ENCODE measurements at regions not wholly inside any gene's neighbourhood (a gene's known extent, or its start where the extent isn't known, plus 50 kb on each side); places are given as distances from the start of the nearest gene placed in this dataset.

- Mint-ChIP-seq H3K27me3 (no peaks in the 10 kb centered on the region), H3K4me3 (no peak overlapping the region), H3K27ac (no peak overlapping the region), H3K9me3 (peaks cover 5 to 8% (median 8%) of the 10 kb centered on the region in 3 donors), H3K4me1 (peaks cover 0 to 2% (median 0%) of the 10 kb centered on the region in 3 donors), H3K36me3 (no peaks in the 10 kb centered on the region)
Observed at GRCh38 chrX:10929747-10930146, 181.4 kb upstream of the HCCS start.

- no peaks in the 10 kb centered on the region for H3K36me3 Mint-ChIP-seq
- H3K27ac Mint-ChIP-seq, result no peak overlapping the region
- peaks cover 4 to 5% (median 4%) of the 10 kb centered on the region in 3 donors for H3K9me3 Mint-ChIP-seq
- no peaks in the 10 kb centered on the region for H3K27me3 Mint-ChIP-seq
- no peak overlapping the region for H3K4me3 Mint-ChIP-seq
- peaks cover 0 to 2% (median 0%) of the 10 kb centered on the region in 3 donors for H3K4me1 Mint-ChIP-seq
Observed at GRCh38 chrX:10930151-10930550, 181.0 kb upstream of the HCCS start.

- Mint-ChIP-seq H3K27ac (no peak overlapping the region), H3K4me1 (peaks cover 0 to 2% (median 0%) of the 10 kb centered on the region in 3 donors), H3K4me3 (no peak overlapping the region), H3K27me3 (no peaks in the 10 kb centered on the region), H3K9me3 (peaks cover 3 to 4% (median 3%) of the 10 kb centered on the region in 3 donors), H3K36me3 (no peaks in the 10 kb centered on the region)
Observed at GRCh38 chrX:10931976-10932375, 179.2 kb upstream of the HCCS start.

- Mint-ChIP-seq H3K9me3 (peaks cover 3 to 4% (median 3%) of the 10 kb centered on the region in 3 donors), H3K4me1 (peaks cover 0 to 2% (median 0%) of the 10 kb centered on the region in 3 donors), H3K27me3 (no peaks in the 10 kb centered on the region), H3K27ac (no peak overlapping the region), H3K4me3 (no peak overlapping the region), H3K36me3 (no peaks in the 10 kb centered on the region)
Observed at GRCh38 chrX:10932842-10933440, 178.2 kb upstream of the HCCS start.

- H3K4me3 Mint-ChIP-seq, result no peak overlapping the region
- no peaks in the 10 kb centered on the region for H3K27me3 Mint-ChIP-seq
- H3K4me1 Mint-ChIP-seq, result peaks cover 0 to 2% (median 0%) of the 10 kb centered on the region in 3 donors
- peaks cover 2% of the 10 kb centered on the region for H3K36me3 Mint-ChIP-seq
- no peak overlapping the region for H3K27ac Mint-ChIP-seq
- H3K9me3 Mint-ChIP-seq, result peaks cover 0 to 2% (median 0%) of the 10 kb centered on the region in 3 donors
Observed at GRCh38 chrX:10935501-10935900, 175.6 kb upstream of the HCCS start.

- Mint-ChIP-seq H3K4me1 (no peaks in the 10 kb centered on the region), H3K9me3 (peaks cover 0 to 2% (median 0%) of the 10 kb centered on the region in 3 donors), H3K36me3 (peaks cover 2% of the 10 kb centered on the region), H3K4me3 (no peak overlapping the region), H3K27ac (no peak overlapping the region), H3K27me3 (no peaks in the 10 kb centered on the region)
Observed at GRCh38 chrX:10936976-10937375, 174.2 kb upstream of the HCCS start.

- Mint-ChIP-seq H3K4me3 (no peak overlapping the region), H3K27ac (no peak overlapping the region), H3K9me3 (peaks cover 2 to 4% (median 3%) of the 10 kb centered on the region in 3 donors), H3K36me3 (peaks cover 2% of the 10 kb centered on the region), H3K27me3 (no peaks in the 10 kb centered on the region), H3K4me1 (no peaks in the 10 kb centered on the region)
Observed at GRCh38 chrX:10938365-10938923, 172.7 kb upstream of the HCCS start.

- H3K4me1 Mint-ChIP-seq, result no peaks in the 10 kb centered on the region
- peaks cover 2 to 4% (median 3%) of the 10 kb centered on the region in 3 donors for H3K9me3 Mint-ChIP-seq
- peaks cover 2% of the 10 kb centered on the region for H3K36me3 Mint-ChIP-seq
- H3K27ac Mint-ChIP-seq, result no peak overlapping the region
- no peak overlapping the region for H3K4me3 Mint-ChIP-seq
- no peaks in the 10 kb centered on the region for H3K27me3 Mint-ChIP-seq
Observed at GRCh38 chrX:10939424-10939823, 171.7 kb upstream of the HCCS start.

- Mint-ChIP-seq H3K4me1 (no peaks in the 10 kb centered on the region), H3K27ac (no peak overlapping the region), H3K36me3 (no peaks in the 10 kb centered on the region), H3K4me3 (no peak overlapping the region), H3K9me3 (peaks cover 2 to 4% (median 3%) of the 10 kb centered on the region in 3 donors), H3K27me3 (no peaks in the 10 kb centered on the region)
Observed at GRCh38 chrX:10944136-10944885, 166.8 kb upstream of the HCCS start.

GRCh38 chrX:10945498-10945897 lies 165.6 kb upstream of the HCCS start:
- Mint-ChIP-seq H3K27ac (peak overlapping the region in 1 of 3 donors; percentile 83), H3K36me3 (no peaks in the 10 kb centered on the region), H3K4me1 (no peaks in the 10 kb centered on the region), H3K9me3 (peaks cover under 1 to 4% (median 3%) of the 10 kb centered on the region in 3 donors), H3K27me3 (no peaks in the 10 kb centered on the region), H3K4me3 (no peak overlapping the region)

- no peak overlapping the region for H3K4me3 Mint-ChIP-seq
- H3K27me3 Mint-ChIP-seq, result peaks cover 1% of the 10 kb centered on the region
- no peaks in the 10 kb centered on the region for H3K36me3 Mint-ChIP-seq
- H3K4me1 Mint-ChIP-seq, result no peaks in the 10 kb centered on the region
- H3K27ac Mint-ChIP-seq, result no peak overlapping the region
- H3K9me3 Mint-ChIP-seq, result peaks cover 0 to 8% (median 5%) of the 10 kb centered on the region in 3 donors
Observed at GRCh38 chrX:10949541-10949940, 161.6 kb upstream of the HCCS start.

- no peaks in the 10 kb centered on the region for H3K36me3 Mint-ChIP-seq
- no peak overlapping the region for H3K27ac Mint-ChIP-seq
- H3K4me1 Mint-ChIP-seq, result no peaks in the 10 kb centered on the region
- no peak overlapping the region for H3K4me3 Mint-ChIP-seq
- peaks cover 8 to 26% (median 11%) of the 10 kb centered on the region in 3 donors for H3K9me3 Mint-ChIP-seq
- peaks cover 1% of the 10 kb centered on the region for H3K27me3 Mint-ChIP-seq
Observed at GRCh38 chrX:10952619-10953018, 158.5 kb upstream of the HCCS start.

- H3K4me1 Mint-ChIP-seq, result no peaks in the 10 kb centered on the region
- H3K9me3 Mint-ChIP-seq, result peaks cover 0 to 4% (median 1%) of the 10 kb centered on the region in 3 donors
- no peak overlapping the region for H3K4me3 Mint-ChIP-seq
- peaks cover 2% of the 10 kb centered on the region for H3K36me3 Mint-ChIP-seq
- no peak overlapping the region for H3K27ac Mint-ChIP-seq
- H3K27me3 Mint-ChIP-seq, result no peaks in the 10 kb centered on the region
Observed at GRCh38 chrX:10965174-10965798, 145.8 kb upstream of the HCCS start.

GRCh38 chrX:10966057-10966456 lies 145.1 kb upstream of the HCCS start:
- no peaks in the 10 kb centered on the region for H3K27me3 Mint-ChIP-seq
- peaks cover 0 to 2% (median 0%) of the 10 kb centered on the region in 3 donors for H3K9me3 Mint-ChIP-seq
- no peak overlapping the region for H3K4me3 Mint-ChIP-seq
- H3K36me3 Mint-ChIP-seq, result peaks cover 2% of the 10 kb centered on the region
- no peak overlapping the region for H3K27ac Mint-ChIP-seq
- no peaks in the 10 kb centered on the region for H3K4me1 Mint-ChIP-seq

- H3K27me3 Mint-ChIP-seq, result no peaks in the 10 kb centered on the region
- no peaks in the 10 kb centered on the region for H3K36me3 Mint-ChIP-seq
- peaks cover 0 to 6% (median 2%) of the 10 kb centered on the region in 3 donors for H3K9me3 Mint-ChIP-seq
- H3K27ac Mint-ChIP-seq, result no peak overlapping the region
- H3K4me1 Mint-ChIP-seq, result no peaks in the 10 kb centered on the region
- no peak overlapping the region for H3K4me3 Mint-ChIP-seq
Observed at GRCh38 chrX:10971176-10971575, 140.0 kb upstream of the HCCS start.
